Activated T-helper 17 cell treated with anti-CD3 and anti-CD28 coated beads, Interleukin-2, amount 50 U/mL, for 72 hours (primary cell): ENCODE measurements at regions not wholly inside any gene's neighbourhood (a gene's known extent, or its start where the extent isn't known, plus 50 kb on each side); places are given as distances from the start of the nearest gene placed in this dataset.

Source experiments
- ATAC-seq: fragments of 150-1000 bp; cut with Tn5 transposase; replicated peaks from 2 replicates; pipeline ENCODE4 v1.10.0; 2021; ENCODE audit warnings: mild to moderate bottlenecking, moderate library complexity
- H3K27ac Mint-ChIP-seq: one replicate; pipeline ENCODE4 v1.8.0; 2022; ENCODE audit warnings: mixed read lengths
- H3K27me3 Mint-ChIP-seq: one replicate; pipeline ENCODE4 v1.8.0; 2022; ENCODE audit warnings: mixed read lengths
- H3K36me3 Mint-ChIP-seq: one replicate; pipeline ENCODE4 v1.8.0; 2022; ENCODE audit warnings: low read depth, mild to moderate bottlenecking, mixed read lengths
- H3K4me1 Mint-ChIP-seq: one replicate; pipeline ENCODE4 v1.8.0; 2022; ENCODE audit warnings: mixed read lengths
- H3K4me3 Mint-ChIP-seq: one replicate; pipeline ENCODE4 v1.8.0; 2022; ENCODE audit warnings: mild to moderate bottlenecking, mixed read lengths
- H3K9me3 Mint-ChIP-seq: one replicate; pipeline ENCODE4 v1.8.0; 2022; ENCODE audit warnings: mixed read lengths

- no peak overlapping the region for H3K27ac Mint-ChIP-seq
- no peaks in the 10 kb centered on the region for H3K36me3 Mint-ChIP-seq
Observed at GRCh38 chr16:64857411-64857810, 264.5 kb downstream of the CDH11 start.

DNA sequence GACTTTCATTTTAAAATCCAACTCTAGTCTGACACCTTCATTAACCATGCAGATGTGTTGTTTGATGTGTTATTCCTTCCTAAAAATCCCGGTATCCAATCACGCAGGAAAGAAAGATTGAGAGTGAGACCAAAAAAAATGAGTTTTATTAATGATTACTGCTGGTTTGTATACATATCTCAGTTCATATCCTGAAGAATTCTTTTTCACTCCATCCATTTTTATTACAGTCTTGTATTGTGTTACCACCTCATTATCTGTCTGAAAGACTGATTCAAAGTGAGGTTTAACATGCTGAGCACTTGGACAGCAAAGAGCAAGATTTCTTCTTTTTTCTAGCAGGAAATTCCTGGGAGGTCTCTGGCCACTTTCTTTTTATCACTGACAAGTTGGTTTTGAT lies 268.3 kb downstream of the CDH11 start:
- Mint-ChIP-seq H3K27ac (no peak overlapping the region), H3K36me3 (no peaks in the 10 kb centered on the region), H3K27me3 (no peaks in the 10 kb centered on the region), H3K4me3 (no peak overlapping the region), H3K9me3 (peaks cover 9% of the 10 kb centered on the region), H3K4me1 (no peaks in the 10 kb centered on the region)
- no peak for ATAC-seq

More at GRCh38 chr16:64857411-64857810, 264.5 kb downstream of the CDH11 start:
- Mint-ChIP-seq H3K9me3 (peaks cover 15% of the 10 kb centered on the region), H3K4me1 (no peaks in the 10 kb centered on the region), H3K27me3 (no peaks in the 10 kb centered on the region), H3K4me3 (no peak overlapping the region)
- ATAC-seq, result no peak

DNA sequence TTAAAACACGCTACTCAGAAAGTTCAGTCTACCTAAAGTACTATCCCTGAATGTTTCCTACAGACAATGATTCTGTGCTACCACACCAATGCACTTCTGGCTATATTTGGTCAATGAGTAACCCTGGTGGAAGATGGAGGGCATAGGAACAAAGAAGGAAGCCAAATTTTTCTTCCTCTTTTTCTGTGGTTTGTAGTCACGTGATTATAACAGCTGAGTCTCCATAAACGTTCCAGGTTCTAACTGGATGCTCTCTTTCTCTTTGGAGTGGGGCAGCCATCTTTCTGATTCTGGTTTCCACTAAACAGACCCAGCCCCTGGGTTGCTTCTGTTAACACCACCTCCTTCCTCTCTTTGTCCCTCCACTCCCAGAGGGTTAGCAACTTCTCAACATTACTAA lies 274.9 kb downstream of the CDH11 start:
- H3K9me3 Mint-ChIP-seq, result peaks cover 25% of the 10 kb centered on the region
- H3K36me3 Mint-ChIP-seq, result no peaks in the 10 kb centered on the region
- H3K4me1 Mint-ChIP-seq, result no peaks in the 10 kb centered on the region
- no peak overlapping the region for H3K27ac Mint-ChIP-seq
- ATAC-seq, result no peak
- H3K4me3 Mint-ChIP-seq, result no peak overlapping the region
- no peaks in the 10 kb centered on the region for H3K27me3 Mint-ChIP-seq

GRCh38 chr16:64845071-64845470 lies 276.8 kb downstream of the CDH11 start:
- Mint-ChIP-seq H3K4me1 (no peaks in the 10 kb centered on the region), H3K4me3 (no peak overlapping the region), H3K36me3 (no peaks in the 10 kb centered on the region), H3K9me3 (peaks cover 32% of the 10 kb centered on the region), H3K27ac (no peak overlapping the region), H3K27me3 (no peaks in the 10 kb centered on the region)
- ATAC-seq, result no peak

GRCh38 chr16:64841482-64841881 lies 280.4 kb downstream of the CDH11 start:
- no peaks in the 10 kb centered on the region for H3K27me3 Mint-ChIP-seq
- H3K4me3 Mint-ChIP-seq, result no peak overlapping the region
- H3K9me3 Mint-ChIP-seq, result peaks cover 27% of the 10 kb centered on the region
- no peaks in the 10 kb centered on the region for H3K4me1 Mint-ChIP-seq
- ATAC-seq, result no peak
- no peaks in the 10 kb centered on the region for H3K36me3 Mint-ChIP-seq
- H3K27ac Mint-ChIP-seq, result no peak overlapping the region

DNA sequence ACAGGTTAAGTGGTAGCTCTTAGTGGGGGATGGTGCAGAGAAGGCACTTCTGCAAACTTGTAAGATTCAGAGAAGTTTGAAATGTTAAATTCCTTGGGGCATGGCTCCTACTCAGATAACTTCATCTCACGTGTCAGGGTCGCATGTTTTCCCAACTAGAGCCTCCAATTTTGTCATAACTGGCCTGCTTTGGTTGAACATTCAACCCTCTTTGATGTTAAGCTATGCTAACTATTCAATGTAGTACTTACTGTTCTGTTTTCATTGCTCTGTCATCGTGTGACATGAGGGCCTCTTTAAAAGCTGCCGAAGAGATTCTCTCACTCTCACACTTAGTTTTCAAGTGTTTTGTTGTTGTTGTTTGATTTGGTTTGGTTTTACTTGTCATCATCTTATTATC lies 280.8 kb downstream of the CDH11 start:
- H3K4me3 Mint-ChIP-seq, result no peak overlapping the region

GRCh38 chr16:64830653-64831052 lies 291.2 kb downstream of the CDH11 start:
- Mint-ChIP-seq H3K4me3 (no peak overlapping the region), H3K9me3 (peaks cover 20% of the 10 kb centered on the region), H3K27ac (no peak overlapping the region), H3K27me3 (no peaks in the 10 kb centered on the region), H3K36me3 (no peaks in the 10 kb centered on the region), H3K4me1 (no peaks in the 10 kb centered on the region)
- no peak for ATAC-seq

More for the DNA sequence above, 280.8 kb downstream of the CDH11 start:
- H3K27ac Mint-ChIP-seq, result no peak overlapping the region
- H3K9me3 Mint-ChIP-seq, result peaks cover 27% of the 10 kb centered on the region
- no peaks in the 10 kb centered on the region for H3K4me1 Mint-ChIP-seq
- no peaks in the 10 kb centered on the region for H3K27me3 Mint-ChIP-seq
- ATAC-seq, result no peak
- H3K36me3 Mint-ChIP-seq, result no peaks in the 10 kb centered on the region

GRCh38 chr16:64829678-64830077 lies 292.2 kb downstream of the CDH11 start:
- no peak for ATAC-seq
- no peaks in the 10 kb centered on the region for H3K4me1 Mint-ChIP-seq
- H3K9me3 Mint-ChIP-seq, result peaks cover 22% of the 10 kb centered on the region
- H3K4me3 Mint-ChIP-seq, result no peak overlapping the region
- H3K27ac Mint-ChIP-seq, result no peak overlapping the region
- H3K36me3 Mint-ChIP-seq, result no peaks in the 10 kb centered on the region
- H3K27me3 Mint-ChIP-seq, result no peaks in the 10 kb centered on the region

- Mint-ChIP-seq H3K27me3 (no peaks in the 10 kb centered on the region), H3K4me3 (no peak overlapping the region), H3K27ac (no peak overlapping the region), H3K4me1 (no peaks in the 10 kb centered on the region), H3K9me3 (peaks cover 38% of the 10 kb centered on the region), H3K36me3 (no peaks in the 10 kb centered on the region)
- ATAC-seq, result no peak
Observed at GRCh38 chr16:64826374-64826773, 295.5 kb downstream of the CDH11 start.

- Mint-ChIP-seq H3K9me3 (peaks cover 38% of the 10 kb centered on the region), H3K36me3 (no peaks in the 10 kb centered on the region), H3K27ac (no peak overlapping the region), H3K27me3 (no peaks in the 10 kb centered on the region), H3K4me1 (no peaks in the 10 kb centered on the region), H3K4me3 (no peak overlapping the region)
- no peak for ATAC-seq
Observed at GRCh38 chr16:64823481-64824075, 298.3 kb downstream of the CDH11 start.

DNA sequence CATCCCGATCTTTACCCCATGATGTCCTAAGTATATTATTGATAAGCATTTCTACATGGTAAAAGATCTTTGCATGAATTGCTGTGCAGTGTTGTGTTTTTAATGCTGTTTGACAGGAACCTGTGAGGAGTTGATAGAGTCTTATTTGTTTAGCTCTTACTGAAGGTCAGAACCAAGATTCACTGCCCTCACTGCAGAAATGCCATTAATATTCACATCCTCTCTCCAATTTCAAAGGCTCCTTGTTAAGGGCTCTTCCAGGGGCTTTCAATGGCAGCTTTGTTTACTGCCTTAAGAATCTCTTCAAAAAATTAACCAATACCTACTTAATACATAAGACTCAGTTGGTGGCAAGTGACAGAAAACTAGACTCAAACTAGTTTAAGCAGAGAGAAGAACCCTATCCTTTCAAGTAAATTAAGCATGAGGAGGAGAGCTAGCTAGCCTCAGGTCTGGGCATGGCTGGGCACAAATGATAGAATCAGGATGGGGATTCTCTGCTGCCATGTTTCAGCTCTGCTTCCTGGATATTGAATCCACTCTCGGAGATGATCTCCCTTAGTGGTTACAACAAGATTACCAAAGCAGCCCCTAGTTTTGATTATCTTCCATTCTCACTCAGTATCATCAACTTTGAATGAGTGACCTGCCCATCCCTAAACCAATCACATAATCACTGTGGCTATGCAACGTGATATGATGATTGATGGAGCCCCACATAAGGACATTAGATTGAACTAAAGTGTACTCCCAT lies 311.8 kb downstream of the CDH11 start:
- no peak for ATAC-seq
- H3K9me3 Mint-ChIP-seq, result peaks cover 26% of the 10 kb centered on the region
- no peak overlapping the region for H3K27ac Mint-ChIP-seq
- no peaks in the 10 kb centered on the region for H3K4me1 Mint-ChIP-seq
- no peaks in the 10 kb centered on the region for H3K27me3 Mint-ChIP-seq
- H3K36me3 Mint-ChIP-seq, result no peaks in the 10 kb centered on the region
- no peak overlapping the region for H3K4me3 Mint-ChIP-seq

DNA sequence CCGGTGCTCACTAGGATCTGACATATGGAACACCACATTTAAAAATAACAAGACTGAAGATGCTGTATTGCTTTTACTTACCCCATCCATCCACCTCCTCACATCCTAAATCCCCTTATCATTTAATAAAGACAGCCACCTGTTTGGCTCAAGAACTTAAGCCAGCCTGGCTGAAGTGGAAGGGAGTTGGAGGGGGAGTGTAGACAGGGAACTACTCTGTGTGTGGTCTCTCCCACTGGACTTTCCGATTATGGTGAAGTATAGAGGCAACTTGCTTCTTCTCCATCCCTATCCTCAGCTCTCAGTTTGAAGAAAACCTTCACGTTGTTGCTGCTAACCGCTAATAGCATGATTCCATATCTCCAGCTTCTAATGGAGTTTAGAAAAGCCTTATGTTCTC lies 313.4 kb downstream of the CDH11 start:
- Mint-ChIP-seq H3K4me1 (no peaks in the 10 kb centered on the region), H3K9me3 (peaks cover 31% of the 10 kb centered on the region), H3K27me3 (no peaks in the 10 kb centered on the region), H3K27ac (no peak overlapping the region), H3K36me3 (no peaks in the 10 kb centered on the region), H3K4me3 (no peak overlapping the region)
- no peak for ATAC-seq

GRCh38 chr16:64791756-64792155 lies 330.1 kb downstream of the CDH11 start:
- Mint-ChIP-seq H3K36me3 (no peaks in the 10 kb centered on the region), H3K27ac (no peak overlapping the region), H3K9me3 (peaks cover 27% of the 10 kb centered on the region), H3K27me3 (no peaks in the 10 kb centered on the region), H3K4me1 (no peaks in the 10 kb centered on the region), H3K4me3 (no peak overlapping the region)
- ATAC-seq, result no peak

DNA sequence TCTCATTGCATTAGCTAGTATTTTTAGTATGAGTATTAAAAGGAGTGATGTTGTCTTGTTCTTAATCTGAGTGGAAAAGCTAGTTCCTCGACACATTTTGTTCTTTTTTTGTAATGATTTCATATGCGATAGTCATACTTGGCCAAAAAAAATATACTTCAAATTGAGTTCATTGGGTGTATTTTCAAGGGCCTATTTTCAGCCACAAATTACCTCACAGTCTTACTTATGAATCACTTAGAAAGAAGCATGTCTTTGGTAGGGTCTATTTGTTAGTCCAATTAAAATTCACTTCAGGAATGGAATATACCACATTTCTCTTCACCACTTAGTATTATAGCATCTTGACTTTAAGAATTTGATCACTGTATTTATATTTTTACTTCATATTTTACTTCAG lies 337.2 kb downstream of the CDH11 start:
- H3K36me3 Mint-ChIP-seq, result no peaks in the 10 kb centered on the region
- no peaks in the 10 kb centered on the region for H3K27me3 Mint-ChIP-seq
- H3K4me3 Mint-ChIP-seq, result no peak overlapping the region
- H3K4me1 Mint-ChIP-seq, result no peaks in the 10 kb centered on the region
- peaks cover 24% of the 10 kb centered on the region for H3K9me3 Mint-ChIP-seq
- H3K27ac Mint-ChIP-seq, result no peak overlapping the region
- no peak for ATAC-seq

- Mint-ChIP-seq H3K36me3 (no peaks in the 10 kb centered on the region), H3K27me3 (no peaks in the 10 kb centered on the region), H3K4me1 (no peaks in the 10 kb centered on the region), H3K27ac (no peak overlapping the region), H3K9me3 (peaks cover 23% of the 10 kb centered on the region), H3K4me3 (no peak overlapping the region)
- ATAC-seq, result no peak
Observed at GRCh38 chr16:64782484-64782883, 339.4 kb downstream of the CDH11 start.
